A673 (cell line): ENCODE measurements at regions not wholly inside any gene's neighbourhood (a gene's known extent, or its start where the extent isn't known, plus 50 kb on each side); places are given as distances from the start of the nearest gene placed in this dataset.

Experiments used
- EZH2 ChIP-seq: fragments of 200-600 bp; sonication (generic); IDR thresholded peaks from 2 replicates; pipeline ENCODE4 v1.6.1; 2017; ENCODE audit warnings: borderline replicate concordance, low read depth, mild to moderate bottlenecking, mixed read lengths, antibody characterized with exemption, low read length; ENCODE audit not compliant: poor library complexity, severe bottlenecking
- TF ChIP-seq, protein P1 (sequence below): fragments of 300-800, 200-600 bp; sonication (generic); conservative IDR thresholded peaks from 2 replicates; pipeline ENCODE4 v1.5.1; 2017; ENCODE audit warnings: low read depth, mild to moderate bottlenecking, antibody characterized with exemption, low read length, moderate library complexity, mixed read lengths

DNA sequence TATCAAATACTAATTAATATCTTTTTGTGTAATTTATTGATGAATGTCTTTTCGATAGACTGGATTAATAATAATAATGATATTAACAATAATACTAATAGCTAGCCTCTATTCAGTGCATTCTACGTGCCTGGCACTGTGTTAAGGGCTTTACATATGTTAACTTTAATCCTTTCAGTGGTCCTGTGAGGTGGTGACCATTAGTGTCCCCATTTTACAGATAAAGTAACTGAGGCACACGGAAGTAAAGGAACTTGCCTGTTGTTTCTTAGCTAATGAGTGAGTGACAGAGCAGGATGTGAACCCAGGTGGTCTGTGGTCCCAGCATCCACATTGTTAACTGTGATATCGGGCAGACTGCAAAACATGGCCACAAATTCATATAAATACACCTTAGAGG is 335.7 kb upstream of the PROX1 start:
- no peak for TF ChIP-seq EZH2
- TF ChIP-seq, protein P1, sequence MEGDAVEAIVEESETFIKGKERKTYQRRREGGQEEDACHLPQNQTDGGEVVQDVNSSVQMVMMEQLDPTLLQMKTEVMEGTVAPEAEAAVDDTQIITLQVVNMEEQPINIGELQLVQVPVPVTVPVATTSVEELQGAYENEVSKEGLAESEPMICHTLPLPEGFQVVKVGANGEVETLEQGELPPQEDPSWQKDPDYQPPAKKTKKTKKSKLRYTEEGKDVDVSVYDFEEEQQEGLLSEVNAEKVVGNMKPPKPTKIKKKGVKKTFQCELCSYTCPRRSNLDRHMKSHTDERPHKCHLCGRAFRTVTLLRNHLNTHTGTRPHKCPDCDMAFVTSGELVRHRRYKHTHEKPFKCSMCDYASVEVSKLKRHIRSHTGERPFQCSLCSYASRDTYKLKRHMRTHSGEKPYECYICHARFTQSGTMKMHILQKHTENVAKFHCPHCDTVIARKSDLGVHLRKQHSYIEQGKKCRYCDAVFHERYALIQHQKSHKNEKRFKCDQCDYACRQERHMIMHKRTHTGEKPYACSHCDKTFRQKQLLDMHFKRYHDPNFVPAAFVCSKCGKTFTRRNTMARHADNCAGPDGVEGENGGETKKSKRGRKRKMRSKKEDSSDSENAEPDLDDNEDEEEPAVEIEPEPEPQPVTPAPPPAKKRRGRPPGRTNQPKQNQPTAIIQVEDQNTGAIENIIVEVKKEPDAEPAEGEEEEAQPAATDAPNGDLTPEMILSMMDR, result no peak
